OCI-LY7 (cell line): ENCODE measurements at regions not wholly inside any gene's neighbourhood (a gene's known extent, or its start where the extent isn't known, plus 50 kb on each side); places are given as distances from the start of the nearest gene placed in this dataset.

Experiments
- BruUV-seq: library from RNA; stranded (reverse); fragments of 400-500 nt; replicated peaks from 2 replicates; lab custom pipeline; 2021; lab: Mats Ljungman, UMichigan
- CTCF ChIA-PET: fragments of 300-600 bp; sonication (Branson Sonifier 250); formaldehyde crosslinking; loops from one replicate; lab custom pipeline; 2022; ENCODE audit warnings: antibody characterized with exemption; ENCODE audit not compliant: unreplicated experiment; lab: Charles Lee
- POLR2A ChIA-PET: fragments of 300-600 bp; sonication (Branson Sonifier 250); formaldehyde crosslinking; loops from one replicate; lab custom pipeline; 2022; ENCODE audit warnings: antibody characterized with exemption; lab: Charles Lee
- DNase-seq: peaks from one replicate; pipeline ENCODE4 v3.0.0-alpha.2; 2015; ENCODE audit warnings: low spot score
- H2AFZ ChIP-seq: fragments of 200-600 bp; sonication (generic), shearing (Covaris generic); 2 replicates; pipeline ENCODE4 v1.6.1; 2014; ENCODE audit warnings: mild to moderate bottlenecking, antibody characterized with exemption, low read length, moderate library complexity
- H3K27ac ChIP-seq: fragments of 200-600 bp; sonication (generic); 2 replicates; pipeline ENCODE4 v1.5.1; 2014; ENCODE audit warnings: mixed run types, low read depth, mild to moderate bottlenecking, moderate library complexity, low read length, inconsistent platforms; ENCODE audit not compliant: poor library complexity, severe bottlenecking
- H3K36me3 ChIP-seq: fragments of 200-600 bp; sonication (generic); 2 replicates; pipeline ENCODE4 v1.6.1; 2014; ENCODE audit warnings: mild to moderate bottlenecking, antibody characterized with exemption, low read length, moderate library complexity, mixed read lengths; ENCODE audit not compliant: insufficient read depth
- H3K4me1 ChIP-seq: fragments of 200-600 bp; sonication (generic); 2 replicates; pipeline ENCODE4 v1.5.1; 2014; ENCODE audit warnings: mild to moderate bottlenecking, low read length; ENCODE audit not compliant: insufficient read depth, poor library complexity, severe bottlenecking
- H3K4me2 ChIP-seq: fragments of 200-600 bp; sonication (generic); 2 replicates; pipeline ENCODE4 v1.6.1; 2014; ENCODE audit warnings: mild to moderate bottlenecking, low read length
- H3K4me3 ChIP-seq: fragments of 200-600 bp; sonication (generic); 2 replicates; pipeline ENCODE4 v1.5.1; 2014; ENCODE audit warnings: mild to moderate bottlenecking, low read depth, low read length; ENCODE audit not compliant: poor library complexity, severe bottlenecking
- H3K79me2 ChIP-seq: fragments of 200-600 bp; sonication (generic); 2 replicates; pipeline ENCODE4 v1.6.1; 2016; ENCODE audit warnings: low read depth, mild to moderate bottlenecking, low read length, moderate library complexity, mixed read lengths; ENCODE audit not compliant: insufficient read depth
- H3K9me2 ChIP-seq: fragments of 200-600 bp; sonication (generic); 2 replicates; pipeline ENCODE4 v1.6.1; 2016; ENCODE audit warnings: mild to moderate bottlenecking, low read length, mixed read lengths; ENCODE audit not compliant: insufficient read depth
- H3K9me3 ChIP-seq: fragments of 200-600 bp; sonication (generic); 2 replicates; pipeline ENCODE4 v1.6.1; 2014; ENCODE audit warnings: mild to moderate bottlenecking, mixed run types, low read length, mixed read lengths
- H4K20me1 ChIP-seq: fragments of 200-600 bp; sonication (generic); 2 replicates; pipeline ENCODE4 v1.6.1; 2014; ENCODE audit warnings: mild to moderate bottlenecking, antibody characterized with exemption, low read length, moderate library complexity, mixed read lengths; ENCODE audit not compliant: insufficient read depth
- CTCF ChIP-seq: fragments of 200-600 bp; sonication (generic); conservative IDR thresholded peaks from 2 replicates; pipeline ENCODE4 v1.5.1; 2014; ENCODE audit warnings: mild to moderate bottlenecking, antibody characterized with exemption, low read length, moderate library complexity, mixed read lengths
- EZH2phosphoT487 ChIP-seq: fragments of 200-600 bp; sonication (generic); IDR thresholded peaks from 2 replicates; pipeline ENCODE4 v1.6.1; 2018; ENCODE audit warnings: low read depth, borderline replicate concordance, mild to moderate bottlenecking, mixed run types, antibody characterized with exemption, low read length, moderate library complexity, mixed read lengths
- intact Hi-C: fragments of 100-400 bp; cut with micrococcal nuclease; formaldehyde crosslinking; loops from one replicate; pipeline ENCODE4 v1.10.0; 2022; ENCODE audit not compliant: unreplicated experiment

- Histone ChIP-seq H3K4me3 (no peak overlapping the region), H3K9me2 (no peaks in the 10 kb centered on the region), H2AFZ (peak overlapping the region; percentile 54; the same call in 1 of the 2 replicates), H3K9me3 (no peaks in the 10 kb centered on the region), H3K79me2 (no peaks in the 10 kb centered on the region), H3K4me1 (no peaks in the 10 kb centered on the region), H3K36me3 (no peaks in the 10 kb centered on the region; the same call in 1 of the 2 replicates), H4K20me1 (no peaks in the 10 kb centered on the region), H3K4me2 (no peak overlapping the region), H3K27ac (no peak overlapping the region)
- no TSS peak for BruUV-seq
- ChIA-PET CTCF (no interaction called here), POLR2A (interaction anchor here (0.6 to 2.9 kb wide), 3 partner anchors 9 to 347 kb away, joined by 3 to 10 read pairs (median 5); no protein-coding TSS in a partner anchor)
- DNase-seq: no peak
- TF ChIP-seq CTCF: no peak
- no peak for TF ChIP-seq EZH2phosphoT487
- intact Hi-C loops: no loop called here
These were observed 228.6 kb upstream of the ID4 start for GRCh38 chr6:19608546-19608945.

- Histone ChIP-seq H3K79me2 (no peaks in the 10 kb centered on the region), H3K4me2 (no peak overlapping the region), H3K4me3 (no peak overlapping the region), H2AFZ (no peak overlapping the region), H3K9me3 (0 out of 2 replicates have a peak, but pooled peaks cover 6% of the 10 kb centered on the region), H4K20me1 (no peaks in the 10 kb centered on the region), H3K27ac (no peak overlapping the region), H3K36me3 (no peaks in the 10 kb centered on the region; the same call in 1 of the 2 replicates), H3K4me1 (peaks cover 4% of the 10 kb centered on the region), H3K9me2 (no peaks in the 10 kb centered on the region)
- POLR2A ChIA-PET: interaction anchor here (0.7 to 2.9 kb wide), 4 partner anchors 10 to 588 kb away, joined by 3 to 10 read pairs (median 4); no protein-coding TSS in a partner anchor
- intact Hi-C loops: no loop called here
- TF ChIP-seq CTCF (no peak), EZH2phosphoT487 (no peak)
- DNase-seq: no peak
- no TSS peak for BruUV-seq
- CTCF ChIA-PET: no interaction called here
These were observed 227.1 kb upstream of the ID4 start for GRCh38 chr6:19609972-19610641.
